PC-9 (cell line): ENCODE measurements at regions not wholly inside any gene's neighbourhood (a gene's known extent, or its start where the extent isn't known, plus 50 kb on each side); places are given as distances from the start of the nearest gene placed in this dataset.

ENCODE experiments used
- EZH2 ChIP-seq: fragments of 200-600 bp; sonication (generic); IDR thresholded peaks from 2 replicates; pipeline ENCODE4 v1.8.0; 2017; ENCODE audit warnings: antibody characterized with exemption, low read depth
- TF ChIP-seq, protein P1 (sequence below): fragments of 200-600 bp; sonication (generic); conservative IDR thresholded peaks from 2 replicates; pipeline ENCODE4 v1.6.1; 2017; ENCODE audit warnings: mixed run types, antibody characterized with exemption, mild to moderate bottlenecking, moderate library complexity

DNA sequence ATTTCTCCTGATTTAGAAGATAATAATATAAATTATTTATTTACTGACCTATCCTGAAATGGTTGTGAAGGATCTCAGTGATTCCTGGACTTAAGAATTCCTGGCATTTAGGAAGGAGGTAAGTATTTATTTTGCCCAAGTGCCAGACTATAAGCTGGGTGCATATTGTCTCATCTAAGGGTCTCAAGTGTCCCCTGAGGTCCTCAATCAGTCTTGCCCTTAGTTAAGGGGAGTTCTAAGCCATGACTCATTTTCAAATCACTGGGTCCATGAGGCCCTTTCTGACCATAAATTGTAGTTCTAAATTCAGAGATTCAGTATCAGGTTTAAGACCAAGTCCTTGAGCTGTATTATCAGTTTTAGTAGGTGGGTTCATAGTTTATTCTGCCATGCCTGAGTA, 251.6 kb upstream of the MEOX2 start:
- TF ChIP-seq, protein P1, sequence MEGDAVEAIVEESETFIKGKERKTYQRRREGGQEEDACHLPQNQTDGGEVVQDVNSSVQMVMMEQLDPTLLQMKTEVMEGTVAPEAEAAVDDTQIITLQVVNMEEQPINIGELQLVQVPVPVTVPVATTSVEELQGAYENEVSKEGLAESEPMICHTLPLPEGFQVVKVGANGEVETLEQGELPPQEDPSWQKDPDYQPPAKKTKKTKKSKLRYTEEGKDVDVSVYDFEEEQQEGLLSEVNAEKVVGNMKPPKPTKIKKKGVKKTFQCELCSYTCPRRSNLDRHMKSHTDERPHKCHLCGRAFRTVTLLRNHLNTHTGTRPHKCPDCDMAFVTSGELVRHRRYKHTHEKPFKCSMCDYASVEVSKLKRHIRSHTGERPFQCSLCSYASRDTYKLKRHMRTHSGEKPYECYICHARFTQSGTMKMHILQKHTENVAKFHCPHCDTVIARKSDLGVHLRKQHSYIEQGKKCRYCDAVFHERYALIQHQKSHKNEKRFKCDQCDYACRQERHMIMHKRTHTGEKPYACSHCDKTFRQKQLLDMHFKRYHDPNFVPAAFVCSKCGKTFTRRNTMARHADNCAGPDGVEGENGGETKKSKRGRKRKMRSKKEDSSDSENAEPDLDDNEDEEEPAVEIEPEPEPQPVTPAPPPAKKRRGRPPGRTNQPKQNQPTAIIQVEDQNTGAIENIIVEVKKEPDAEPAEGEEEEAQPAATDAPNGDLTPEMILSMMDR: no peak
- no peak for TF ChIP-seq EZH2
